WTC11 (cell line): ENCODE measurements at regions not wholly inside any gene's neighbourhood (a gene's known extent, or its start where the extent isn't known, plus 50 kb on each side); places are given as distances from the start of the nearest gene placed in this dataset.

ENCODE experiments used
- ATAC-seq: fragments of 200-7000 bp; cut with Tn5 transposase; 2 replicates; pipeline ENCODE4 v1.10.0; 2021; ENCODE audit warnings: mild to moderate bottlenecking, moderate library complexity
- CTCF ChIA-PET: fragments of 300-600 bp; sonication (Branson Sonifier 250); formaldehyde crosslinking; loops from one replicate; lab custom pipeline; 2021; ENCODE audit warnings: antibody characterized with exemption; lab: Charles Lee
- POLR2A ChIA-PET: fragments of 350-600 bp; sonication (Branson Sonifier 250); formaldehyde crosslinking; loops from one replicate; lab custom pipeline; 2021; ENCODE audit warnings: antibody characterized with exemption; lab: Charles Lee
- DNase-seq: peaks from one replicate; pipeline ENCODE4 v3.0.0; 2021; ENCODE audit warnings: low spot score
- H3K27ac Mint-ChIP-seq: 2 replicates; pipeline ENCODE4 v1.8.0; 2021; ENCODE audit warnings: mixed read lengths
- H3K27me3 Mint-ChIP-seq: 2 replicates; pipeline ENCODE4 v1.8.0; 2021; ENCODE audit warnings: low read depth, mild to moderate bottlenecking, moderate library complexity, mixed read lengths
- H3K36me3 Mint-ChIP-seq: 2 replicates; pipeline ENCODE4 v1.8.0; 2021; ENCODE audit warnings: mixed read lengths
- H3K4me1 Mint-ChIP-seq: 2 replicates; pipeline ENCODE4 v1.8.0; 2022; ENCODE audit warnings: mixed read lengths
- H3K4me3 Mint-ChIP-seq: 2 replicates; pipeline ENCODE4 v1.8.0; 2021; ENCODE audit warnings: mild to moderate bottlenecking, moderate library complexity, mixed read lengths
- H3K9me3 Mint-ChIP-seq: 2 replicates; pipeline ENCODE4 v1.8.0; 2021; ENCODE audit warnings: mixed read lengths
- ATF1 ChIP-seq: sonication (generic); formaldehyde crosslinking; IDR thresholded peaks from 2 replicates; pipeline ENCODE4 v1.8.1; 2023; ENCODE audit warnings: mild to moderate bottlenecking, moderate library complexity, missing genetic modification reagents
- EMX1 ChIP-seq: fragments of 250-450 bp; sonication (Bioruptor Pico); IDR thresholded peaks from 2 replicates; pipeline ENCODE4 v1.8.0; 2021; ENCODE audit warnings: mild to moderate bottlenecking
- ETV6 ChIP-seq: sonication (generic); formaldehyde crosslinking; IDR thresholded peaks from 2 replicates; pipeline ENCODE4 v1.8.1; 2022; ENCODE audit warnings: mild to moderate bottlenecking, missing genetic modification reagents
- NR2C2 ChIP-seq: sonication (generic); formaldehyde crosslinking; IDR thresholded peaks from 2 replicates; pipeline ENCODE4 v1.8.0; 2022; ENCODE audit warnings: mild to moderate bottlenecking, missing genetic modification reagents
- NR3C1 ChIP-seq: sonication (generic); formaldehyde crosslinking; conservative IDR thresholded peaks from 2 replicates; pipeline ENCODE4 v1.8.1; 2023; ENCODE audit warnings: low read depth, mild to moderate bottlenecking, missing genetic modification reagents
- PRRX2 ChIP-seq: fragments of 250-450 bp; sonication (Bioruptor Pico); IDR thresholded peaks from 2 replicates; pipeline ENCODE4 v1.8.0; 2021; ENCODE audit warnings: mild to moderate bottlenecking
- RELA ChIP-seq: sonication (generic); formaldehyde crosslinking; IDR thresholded peaks from 2 replicates; pipeline ENCODE4 v1.8.1; 2022; ENCODE audit warnings: missing genetic modification reagents, mild to moderate bottlenecking, borderline replicate concordance
- SMAD3 ChIP-seq: sonication (generic); formaldehyde crosslinking; IDR thresholded peaks from 2 replicates; pipeline ENCODE4 v1.8.0; 2022; ENCODE audit warnings: missing genetic modification reagents, mild to moderate bottlenecking, borderline replicate concordance
- TCF7 ChIP-seq: sonication (generic); formaldehyde crosslinking; IDR thresholded peaks from 2 replicates; pipeline ENCODE4 v1.8.0; 2022; ENCODE audit warnings: mild to moderate bottlenecking, low read depth, missing genetic modification reagents, moderate library complexity
- ZBTB21 ChIP-seq: sonication (generic); formaldehyde crosslinking; IDR thresholded peaks from 2 replicates; pipeline ENCODE4 v1.8.1; 2023; ENCODE audit warnings: mild to moderate bottlenecking, missing genetic modification reagents, borderline replicate concordance
- TF ChIP-seq, protein P1 (sequence below): sonication (generic); formaldehyde crosslinking; IDR thresholded peaks from 2 replicates; pipeline ENCODE4 v1.8.1; 2023; ENCODE audit warnings: mild to moderate bottlenecking, missing genetic modification reagents, moderate library complexity
- TF ChIP-seq, protein P2 (sequence below): sonication (generic); formaldehyde crosslinking; IDR thresholded peaks from 2 replicates; pipeline ENCODE4 v1.8.1; 2022; ENCODE audit warnings: mild to moderate bottlenecking, missing genetic modification reagents, moderate library complexity, borderline replicate concordance
- TF ChIP-seq, protein P3 (sequence below): fragments of 250-450 bp; sonication (Bioruptor Pico); IDR thresholded peaks from 2 replicates; pipeline ENCODE4 v1.9.0; 2021; ENCODE audit warnings: mild to moderate bottlenecking, borderline replicate concordance
- TF ChIP-seq, protein P4 (sequence below): fragments of 250-450 bp; sonication (Bioruptor Pico); IDR thresholded peaks from 2 replicates; pipeline ENCODE4 v1.8.0; 2021; ENCODE audit warnings: mild to moderate bottlenecking
- TF ChIP-seq, protein P5 (sequence below): sonication (generic); formaldehyde crosslinking; IDR thresholded peaks from 2 replicates; pipeline ENCODE4 v1.8.0; 2023; ENCODE audit warnings: mild to moderate bottlenecking, missing genetic modification reagents

DNA sequence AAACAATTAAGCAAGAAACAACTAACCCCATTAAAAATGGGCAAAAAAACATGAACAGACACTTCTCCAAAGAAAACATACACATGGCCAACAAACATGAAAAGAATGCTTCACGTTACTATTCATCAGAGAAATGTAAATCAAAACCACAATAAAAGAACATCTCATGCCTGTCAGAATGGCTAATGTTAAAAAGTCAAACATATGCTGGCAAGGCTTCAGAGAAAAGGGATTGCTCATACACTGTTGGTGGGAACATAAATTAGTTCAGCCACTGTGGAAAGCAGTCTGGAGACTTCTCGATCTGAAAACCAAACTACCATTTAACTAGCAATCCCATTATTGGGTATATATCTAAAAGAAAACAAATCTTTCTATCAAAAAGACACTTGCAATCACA is 217.5 kb downstream of the TINAG start:
- H3K4me1 Mint-ChIP-seq = no peaks in the 10 kb centered on the region
- H3K9me3 Mint-ChIP-seq = peaks cover 22% of the 10 kb centered on the region
- peaks cover 11% of the 10 kb centered on the region for H3K36me3 Mint-ChIP-seq
- POLR2A ChIA-PET = no interaction called here
- H3K27me3 Mint-ChIP-seq = no peaks in the 10 kb centered on the region; the same call in 1 of the 2 replicates
- no peak overlapping the region for H3K4me3 Mint-ChIP-seq
- ATAC-seq = no peak
- TF ChIP-seq, protein P1, sequence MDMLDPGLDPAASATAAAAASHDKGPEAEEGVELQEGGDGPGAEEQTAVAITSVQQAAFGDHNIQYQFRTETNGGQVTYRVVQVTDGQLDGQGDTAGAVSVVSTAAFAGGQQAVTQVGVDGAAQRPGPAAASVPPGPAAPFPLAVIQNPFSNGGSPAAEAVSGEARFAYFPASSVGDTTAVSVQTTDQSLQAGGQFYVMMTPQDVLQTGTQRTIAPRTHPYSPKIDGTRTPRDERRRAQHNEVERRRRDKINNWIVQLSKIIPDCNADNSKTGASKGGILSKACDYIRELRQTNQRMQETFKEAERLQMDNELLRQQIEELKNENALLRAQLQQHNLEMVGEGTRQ (CRISPR knock-in tag) = no peak
- TF ChIP-seq NR2C2 (no peak), EMX1 (no peak), TCF7 (CRISPR knock-in tag) (no peak), NR3C1 (CRISPR knock-in tag) (no peak)
- TF ChIP-seq, protein P2, sequence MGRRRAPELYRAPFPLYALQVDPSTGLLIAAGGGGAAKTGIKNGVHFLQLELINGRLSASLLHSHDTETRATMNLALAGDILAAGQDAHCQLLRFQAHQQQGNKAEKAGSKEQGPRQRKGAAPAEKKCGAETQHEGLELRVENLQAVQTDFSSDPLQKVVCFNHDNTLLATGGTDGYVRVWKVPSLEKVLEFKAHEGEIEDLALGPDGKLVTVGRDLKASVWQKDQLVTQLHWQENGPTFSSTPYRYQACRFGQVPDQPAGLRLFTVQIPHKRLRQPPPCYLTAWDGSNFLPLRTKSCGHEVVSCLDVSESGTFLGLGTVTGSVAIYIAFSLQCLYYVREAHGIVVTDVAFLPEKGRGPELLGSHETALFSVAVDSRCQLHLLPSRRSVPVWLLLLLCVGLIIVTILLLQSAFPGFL (CRISPR knock-in tag) = no peak
- TF ChIP-seq, protein P3, sequence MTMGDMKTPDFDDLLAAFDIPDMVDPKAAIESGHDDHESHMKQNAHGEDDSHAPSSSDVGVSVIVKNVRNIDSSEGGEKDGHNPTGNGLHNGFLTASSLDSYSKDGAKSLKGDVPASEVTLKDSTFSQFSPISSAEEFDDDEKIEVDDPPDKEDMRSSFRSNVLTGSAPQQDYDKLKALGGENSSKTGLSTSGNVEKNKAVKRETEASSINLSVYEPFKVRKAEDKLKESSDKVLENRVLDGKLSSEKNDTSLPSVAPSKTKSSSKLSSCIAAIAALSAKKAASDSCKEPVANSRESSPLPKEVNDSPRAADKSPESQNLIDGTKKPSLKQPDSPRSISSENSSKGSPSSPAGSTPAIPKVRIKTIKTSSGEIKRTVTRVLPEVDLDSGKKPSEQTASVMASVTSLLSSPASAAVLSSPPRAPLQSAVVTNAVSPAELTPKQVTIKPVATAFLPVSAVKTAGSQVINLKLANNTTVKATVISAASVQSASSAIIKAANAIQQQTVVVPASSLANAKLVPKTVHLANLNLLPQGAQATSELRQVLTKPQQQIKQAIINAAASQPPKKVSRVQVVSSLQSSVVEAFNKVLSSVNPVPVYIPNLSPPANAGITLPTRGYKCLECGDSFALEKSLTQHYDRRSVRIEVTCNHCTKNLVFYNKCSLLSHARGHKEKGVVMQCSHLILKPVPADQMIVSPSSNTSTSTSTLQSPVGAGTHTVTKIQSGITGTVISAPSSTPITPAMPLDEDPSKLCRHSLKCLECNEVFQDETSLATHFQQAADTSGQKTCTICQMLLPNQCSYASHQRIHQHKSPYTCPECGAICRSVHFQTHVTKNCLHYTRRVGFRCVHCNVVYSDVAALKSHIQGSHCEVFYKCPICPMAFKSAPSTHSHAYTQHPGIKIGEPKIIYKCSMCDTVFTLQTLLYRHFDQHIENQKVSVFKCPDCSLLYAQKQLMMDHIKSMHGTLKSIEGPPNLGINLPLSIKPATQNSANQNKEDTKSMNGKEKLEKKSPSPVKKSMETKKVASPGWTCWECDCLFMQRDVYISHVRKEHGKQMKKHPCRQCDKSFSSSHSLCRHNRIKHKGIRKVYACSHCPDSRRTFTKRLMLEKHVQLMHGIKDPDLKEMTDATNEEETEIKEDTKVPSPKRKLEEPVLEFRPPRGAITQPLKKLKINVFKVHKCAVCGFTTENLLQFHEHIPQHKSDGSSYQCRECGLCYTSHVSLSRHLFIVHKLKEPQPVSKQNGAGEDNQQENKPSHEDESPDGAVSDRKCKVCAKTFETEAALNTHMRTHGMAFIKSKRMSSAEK (CRISPR knock-in tag) = no peak
- TF ChIP-seq, protein P4, sequence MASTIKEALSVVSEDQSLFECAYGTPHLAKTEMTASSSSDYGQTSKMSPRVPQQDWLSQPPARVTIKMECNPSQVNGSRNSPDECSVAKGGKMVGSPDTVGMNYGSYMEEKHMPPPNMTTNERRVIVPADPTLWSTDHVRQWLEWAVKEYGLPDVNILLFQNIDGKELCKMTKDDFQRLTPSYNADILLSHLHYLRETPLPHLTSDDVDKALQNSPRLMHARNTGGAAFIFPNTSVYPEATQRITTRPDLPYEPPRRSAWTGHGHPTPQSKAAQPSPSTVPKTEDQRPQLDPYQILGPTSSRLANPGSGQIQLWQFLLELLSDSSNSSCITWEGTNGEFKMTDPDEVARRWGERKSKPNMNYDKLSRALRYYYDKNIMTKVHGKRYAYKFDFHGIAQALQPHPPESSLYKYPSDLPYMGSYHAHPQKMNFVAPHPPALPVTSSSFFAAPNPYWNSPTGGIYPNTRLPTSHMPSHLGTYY (CRISPR knock-in tag) = no peak
- TF ChIP-seq, all 79 proteins: peak for 0
- DNase-seq = no peak
- H3K27ac Mint-ChIP-seq = no peak overlapping the region
- CTCF ChIA-PET = no interaction called here

DNA sequence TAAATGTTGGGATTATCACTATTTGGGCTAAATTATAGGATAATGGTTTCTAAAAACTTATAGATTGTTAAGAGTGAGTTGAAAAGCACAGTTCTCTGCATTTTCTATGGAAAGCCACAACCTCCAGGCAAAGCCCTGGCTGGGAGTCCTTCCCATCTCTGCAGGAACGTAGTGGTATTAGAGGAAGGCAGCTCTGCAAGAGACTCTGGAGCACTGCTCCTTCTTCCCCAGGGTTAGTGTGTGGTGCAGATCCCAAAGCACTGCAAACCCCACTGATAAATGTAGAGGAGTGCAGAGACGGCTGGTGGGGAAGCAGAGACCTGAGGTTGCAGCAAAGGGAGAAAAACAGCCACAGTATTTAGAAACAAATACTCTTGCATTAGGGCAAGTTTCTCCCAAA is 225.3 kb downstream of the TINAG start:
- no peak overlapping the region for H3K27ac Mint-ChIP-seq
- POLR2A ChIA-PET = no interaction called here
- CTCF ChIA-PET = no interaction called here
- TF ChIP-seq RELA (CRISPR knock-in tag) (no peak), PRRX2 (no peak), ZBTB21 (CRISPR knock-in tag) (no peak), SMAD3 (CRISPR knock-in tag) (no peak), ATF1 (no peak), ETV6 (CRISPR knock-in tag) (no peak)
- TF ChIP-seq, protein P5, sequence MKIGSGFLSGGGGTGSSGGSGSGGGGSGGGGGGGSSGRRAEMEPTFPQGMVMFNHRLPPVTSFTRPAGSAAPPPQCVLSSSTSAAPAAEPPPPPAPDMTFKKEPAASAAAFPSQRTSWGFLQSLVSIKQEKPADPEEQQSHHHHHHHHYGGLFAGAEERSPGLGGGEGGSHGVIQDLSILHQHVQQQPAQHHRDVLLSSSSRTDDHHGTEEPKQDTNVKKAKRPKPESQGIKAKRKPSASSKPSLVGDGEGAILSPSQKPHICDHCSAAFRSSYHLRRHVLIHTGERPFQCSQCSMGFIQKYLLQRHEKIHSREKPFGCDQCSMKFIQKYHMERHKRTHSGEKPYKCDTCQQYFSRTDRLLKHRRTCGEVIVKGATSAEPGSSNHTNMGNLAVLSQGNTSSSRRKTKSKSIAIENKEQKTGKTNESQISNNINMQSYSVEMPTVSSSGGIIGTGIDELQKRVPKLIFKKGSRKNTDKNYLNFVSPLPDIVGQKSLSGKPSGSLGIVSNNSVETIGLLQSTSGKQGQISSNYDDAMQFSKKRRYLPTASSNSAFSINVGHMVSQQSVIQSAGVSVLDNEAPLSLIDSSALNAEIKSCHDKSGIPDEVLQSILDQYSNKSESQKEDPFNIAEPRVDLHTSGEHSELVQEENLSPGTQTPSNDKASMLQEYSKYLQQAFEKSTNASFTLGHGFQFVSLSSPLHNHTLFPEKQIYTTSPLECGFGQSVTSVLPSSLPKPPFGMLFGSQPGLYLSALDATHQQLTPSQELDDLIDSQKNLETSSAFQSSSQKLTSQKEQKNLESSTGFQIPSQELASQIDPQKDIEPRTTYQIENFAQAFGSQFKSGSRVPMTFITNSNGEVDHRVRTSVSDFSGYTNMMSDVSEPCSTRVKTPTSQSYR = no peak
- TF ChIP-seq, protein P1 (CRISPR knock-in tag) = no peak
- TF ChIP-seq, all 79 proteins: peak for 0
- no peaks in the 10 kb centered on the region for H3K27me3 Mint-ChIP-seq
- ATAC-seq = peak; percentile 80
- DNase-seq = no peak
- H3K4me1 Mint-ChIP-seq = peaks cover 8% of the 10 kb centered on the region; the same call in 1 of the 2 replicates
- peaks cover under 1% of the 10 kb centered on the region for H3K9me3 Mint-ChIP-seq
- peaks cover 1% of the 10 kb centered on the region for H3K36me3 Mint-ChIP-seq
- H3K4me3 Mint-ChIP-seq = no peak overlapping the region
